ENCODE measurements at regions not wholly inside any gene's neighbourhood (a gene's known extent, or its start where the extent isn't known, plus 50 kb on each side); places are given as distances from the start of the nearest gene placed in this dataset.

GRCh38 chr11:130726234-130727037 is 189.8 kb downstream of the SNX19 start:
- TF ChIP-seq POLR2AphosphoS5 (IDR thresholded peaks at IDR 0.05; ENCODE audit: low read depth) (no peak), CTCF (IDR thresholded peaks at IDR 0.05; ENCODE audit: insufficient read depth, low read length) (no peak), REST (IDR thresholded peaks at IDR 0.05; ENCODE audit: insufficient replicate concordance, low read depth) (no peak), GABPA (IDR thresholded peaks at IDR 0.05; ENCODE audit: low read depth) (no peak), SPI1 (IDR thresholded peaks at IDR 0.05; ENCODE audit: borderline replicate concordance, low read depth) (no peak)
